Cardiac fibroblast (primary cell): ENCODE measurements at regions not wholly inside any gene's neighbourhood (a gene's known extent, or its start where the extent isn't known, plus 50 kb on each side); places are given as distances from the start of the nearest gene placed in this dataset.

ENCODE experiments used
- DNase-seq, 2 donors: peaks; one replicate each; pipeline versions ENCODE4 v3.0.0 to v3.0.0-alpha.2; 2010; ENCODE audit warnings: low read depth in 2 of 2
- H3K4me3 ChIP-seq, 2 donors: replicated peaks in 1 of 2; 1 replicate in 1 of 2; 2 replicates in 1 of 2; pipeline ENCODE4 v1.5.1; 2011; ENCODE audit warnings: low read depth in 2 of 2, low read length in 2 of 2, mild to moderate bottlenecking in 2 of 2, moderate library complexity in 1 of 2
- TF ChIP-seq, protein P1 (sequence below): IDR thresholded peaks from one replicate; pipeline ENCODE4 v1.5.1; 2011; ENCODE audit warnings: low read depth, mild to moderate bottlenecking, low read length, inconsistent platforms

DNA sequence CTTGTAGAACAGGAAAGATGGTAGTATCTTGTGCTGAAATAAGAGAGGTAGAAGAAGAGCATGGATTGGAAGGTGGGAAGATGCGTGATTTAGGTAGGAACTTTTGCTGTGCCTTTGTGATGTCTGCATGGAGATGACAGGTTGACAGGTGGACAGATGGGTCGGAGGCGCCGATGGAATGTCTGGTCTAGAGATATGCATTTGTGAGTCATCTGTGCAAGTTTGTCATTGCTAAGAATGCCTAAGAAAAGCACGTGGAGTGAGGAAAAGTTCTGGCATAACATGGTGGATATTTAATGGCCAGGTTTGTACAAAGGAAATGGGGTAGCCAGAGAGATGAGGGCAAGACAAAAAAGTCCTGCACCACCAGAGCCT is 76.0 kb upstream of the ARMC3 start:
- no peak overlapping the region for H3K4me3 ChIP-seq
- TF ChIP-seq, protein P1, sequence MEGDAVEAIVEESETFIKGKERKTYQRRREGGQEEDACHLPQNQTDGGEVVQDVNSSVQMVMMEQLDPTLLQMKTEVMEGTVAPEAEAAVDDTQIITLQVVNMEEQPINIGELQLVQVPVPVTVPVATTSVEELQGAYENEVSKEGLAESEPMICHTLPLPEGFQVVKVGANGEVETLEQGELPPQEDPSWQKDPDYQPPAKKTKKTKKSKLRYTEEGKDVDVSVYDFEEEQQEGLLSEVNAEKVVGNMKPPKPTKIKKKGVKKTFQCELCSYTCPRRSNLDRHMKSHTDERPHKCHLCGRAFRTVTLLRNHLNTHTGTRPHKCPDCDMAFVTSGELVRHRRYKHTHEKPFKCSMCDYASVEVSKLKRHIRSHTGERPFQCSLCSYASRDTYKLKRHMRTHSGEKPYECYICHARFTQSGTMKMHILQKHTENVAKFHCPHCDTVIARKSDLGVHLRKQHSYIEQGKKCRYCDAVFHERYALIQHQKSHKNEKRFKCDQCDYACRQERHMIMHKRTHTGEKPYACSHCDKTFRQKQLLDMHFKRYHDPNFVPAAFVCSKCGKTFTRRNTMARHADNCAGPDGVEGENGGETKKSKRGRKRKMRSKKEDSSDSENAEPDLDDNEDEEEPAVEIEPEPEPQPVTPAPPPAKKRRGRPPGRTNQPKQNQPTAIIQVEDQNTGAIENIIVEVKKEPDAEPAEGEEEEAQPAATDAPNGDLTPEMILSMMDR: no peak
- peak in 1 of 2 donors; percentile 29 for DNase-seq

GRCh38 chr10:22850541-22850940 is 77.3 kb upstream of the ARMC3 start:
- TF ChIP-seq, protein P1: no peak
- H3K4me3 ChIP-seq: no peak overlapping the region
- no peak for DNase-seq

DNA sequence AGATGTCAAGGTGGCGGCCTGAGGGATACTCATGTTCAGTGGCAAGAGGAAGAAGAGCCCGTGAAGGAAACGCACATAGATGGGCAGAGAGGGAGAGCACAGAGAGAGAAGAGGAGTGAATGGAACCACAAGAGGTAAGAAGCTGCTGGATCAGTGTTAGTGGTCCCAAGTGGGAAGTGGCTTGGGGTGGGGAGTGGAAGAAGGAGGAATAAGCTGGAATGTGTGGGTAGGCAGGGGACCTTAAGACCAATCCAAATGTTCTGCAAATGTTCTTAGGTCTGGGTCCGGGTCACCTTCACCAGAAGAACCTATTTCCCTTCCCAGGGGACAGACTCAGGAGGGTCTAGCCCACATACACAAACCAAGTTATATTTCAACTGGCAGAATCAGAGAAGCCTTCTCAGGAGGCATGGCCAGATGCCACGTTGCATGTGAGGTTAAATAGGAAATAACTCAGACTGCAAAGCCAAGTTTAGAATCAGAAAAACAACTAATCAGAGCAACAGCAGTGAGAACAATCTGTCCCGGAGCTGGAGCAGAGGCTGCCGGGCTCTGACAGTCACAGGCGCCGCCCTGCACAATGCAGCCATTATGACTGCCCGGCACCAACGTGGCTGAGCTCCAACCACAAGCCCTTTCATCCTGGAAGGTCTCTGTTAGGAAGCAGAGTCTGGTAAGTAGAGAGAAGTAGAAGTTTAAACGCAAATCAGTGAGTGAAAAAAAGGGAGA is 78.6 kb upstream of the ARMC3 start:
- H3K4me3 ChIP-seq: no peak overlapping the region
- TF ChIP-seq, protein P1: no peak
- peak; percentile 64 to 87 for DNase-seq

DNA sequence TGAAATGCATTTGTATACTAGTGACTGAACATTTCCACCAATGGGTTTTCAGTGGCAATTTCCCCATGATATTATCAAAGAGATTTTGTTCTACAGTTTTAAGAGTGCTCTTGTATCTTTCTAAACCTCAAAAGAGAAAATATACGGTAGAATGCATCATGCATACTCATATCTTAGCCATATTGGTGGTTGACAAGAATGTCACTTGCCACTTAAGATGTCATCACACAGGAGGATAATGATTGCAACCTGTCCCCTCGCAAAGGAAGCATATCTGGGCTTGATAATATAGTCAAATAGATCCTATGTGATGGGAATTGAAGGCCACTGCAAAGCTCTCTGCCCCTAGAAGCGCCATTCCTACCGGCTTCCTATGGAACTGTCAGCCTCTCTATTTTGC is 79.3 kb upstream of the ARMC3 start:
- H3K4me3 ChIP-seq: no peak overlapping the region
- DNase-seq: no peak
- TF ChIP-seq, protein P1: no peak

DNA sequence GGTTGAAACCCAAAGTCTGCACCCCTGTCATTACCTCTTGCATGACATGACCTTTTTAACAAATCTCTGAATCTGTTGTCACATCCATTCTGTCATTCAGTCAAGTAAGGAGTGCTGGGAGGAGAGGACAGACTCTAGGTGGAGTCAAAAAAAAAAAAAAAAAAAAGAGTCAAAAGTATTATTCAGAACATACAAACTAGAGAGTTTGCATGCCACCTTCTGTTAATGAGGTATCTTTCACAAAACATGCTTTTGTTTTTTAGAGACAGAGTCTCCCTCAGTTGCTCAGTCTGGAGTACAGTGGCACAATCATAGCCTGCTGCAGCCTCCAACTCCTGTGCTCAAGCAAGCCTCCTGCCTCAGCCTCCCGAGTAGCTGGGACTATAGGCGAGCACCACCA is 81.6 kb upstream of the ARMC3 start:
- TF ChIP-seq, protein P1: no peak
- no peak overlapping the region for H3K4me3 ChIP-seq
- no peak for DNase-seq

- DNase-seq: no peak
- TF ChIP-seq, protein P1: no peak
Observed at GRCh38 chr10:22839639-22840038, 88.2 kb upstream of the ARMC3 start.

DNA sequence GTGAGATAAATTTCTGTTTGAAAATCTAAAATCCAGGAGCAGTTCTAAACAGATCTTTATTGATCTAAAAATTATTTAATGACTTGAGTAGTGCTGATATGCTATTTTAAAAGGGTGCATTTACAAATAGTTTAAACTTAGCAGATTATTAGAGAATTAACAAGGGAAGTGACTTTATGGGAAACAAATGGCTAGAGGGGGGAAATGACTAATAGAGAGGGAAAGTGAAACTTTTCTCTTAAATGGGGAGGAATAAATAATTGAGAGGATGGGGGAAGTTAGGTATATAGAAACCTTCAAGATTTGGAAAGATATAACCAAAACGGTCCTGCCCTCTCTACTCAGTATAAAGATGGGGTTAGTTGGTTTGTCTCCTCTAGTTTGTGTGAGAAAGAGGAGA is 90.1 kb upstream of the ARMC3 start:
- DNase-seq: no peak
- no peak overlapping the region for H3K4me3 ChIP-seq
- TF ChIP-seq, protein P1: no peak

More at GRCh38 chr10:22839639-22840038, 88.2 kb upstream of the ARMC3 start:
- no peak overlapping the region for H3K4me3 ChIP-seq
